ENCODE measurements at regions not wholly inside any gene's neighbourhood (a gene's known extent, or its start where the extent isn't known, plus 50 kb on each side); places are given as distances from the start of the nearest gene placed in this dataset.

- DNase-seq (ENCODE audit: extremely low read depth in 1 of 2, low read depth in 1 of 2), result no peak
Observed at GRCh38 chr13:85316506-85317025, 482.7 kb downstream of the SLITRK6 start.

- DNase-seq (ENCODE audit: extremely low read depth in 1 of 2, low read depth in 1 of 2), result no peak
Observed at GRCh38 chr13:85314686-85315085, 484.5 kb downstream of the SLITRK6 start.

GRCh38 chr13:85313761-85314503, 485.3 kb downstream of the SLITRK6 start:
- no peak for DNase-seq (ENCODE audit: extremely low read depth in 1 of 2, low read depth in 1 of 2)

- DNase-seq (ENCODE audit: extremely low read depth in 1 of 2, low read depth in 1 of 2), result no peak
Observed at GRCh38 chr13:85312071-85312470, 487.1 kb downstream of the SLITRK6 start.

GRCh38 chr13:85303630-85304029, 495.6 kb downstream of the SLITRK6 start:
- no peak for DNase-seq (ENCODE audit: extremely low read depth in 1 of 2, low read depth in 1 of 2)

- no peak for DNase-seq (ENCODE audit: extremely low read depth in 1 of 2, low read depth in 1 of 2)
Observed at GRCh38 chr13:85298387-85298924, 500.8 kb downstream of the SLITRK6 start.

GRCh38 chr13:85288698-85289097, 510.5 kb downstream of the SLITRK6 start:
- no peak for DNase-seq (ENCODE audit: extremely low read depth in 1 of 2, low read depth in 1 of 2)

- no peak for DNase-seq (ENCODE audit: extremely low read depth in 1 of 2, low read depth in 1 of 2)
Observed at GRCh38 chr13:85287528-85287927, 511.7 kb downstream of the SLITRK6 start.

GRCh38 chr13:85286081-85286480, 513.1 kb downstream of the SLITRK6 start:
- DNase-seq (ENCODE audit: extremely low read depth in 1 of 2, low read depth in 1 of 2), result no peak

- no peak for DNase-seq (ENCODE audit: extremely low read depth in 1 of 2, low read depth in 1 of 2)
Observed at GRCh38 chr13:85284349-85284748, 514.9 kb downstream of the SLITRK6 start.

- no peak for DNase-seq (ENCODE audit: extremely low read depth in 1 of 2, low read depth in 1 of 2)
Observed at GRCh38 chr13:85283408-85283807, 515.8 kb downstream of the SLITRK6 start.

- no peak for DNase-seq (ENCODE audit: extremely low read depth in 1 of 2, low read depth in 1 of 2)
Observed at GRCh38 chr13:85282876-85283275, 516.3 kb downstream of the SLITRK6 start.

- DNase-seq (ENCODE audit: extremely low read depth in 1 of 2, low read depth in 1 of 2), result no peak
Observed at GRCh38 chr13:85278851-85279250, 520.4 kb downstream of the SLITRK6 start.

GRCh38 chr13:85277748-85278147, 521.5 kb downstream of the SLITRK6 start:
- no peak for DNase-seq (ENCODE audit: extremely low read depth in 1 of 2, low read depth in 1 of 2)

- DNase-seq (ENCODE audit: extremely low read depth in 1 of 2, low read depth in 1 of 2), result no peak
Observed at GRCh38 chr13:85266771-85267170, 532.4 kb downstream of the SLITRK6 start.

GRCh38 chr13:85266331-85266730, 532.9 kb downstream of the SLITRK6 start:
- no peak for DNase-seq (ENCODE audit: extremely low read depth in 1 of 2, low read depth in 1 of 2)

GRCh38 chr13:85265296-85265695, 533.9 kb downstream of the SLITRK6 start:
- DNase-seq (ENCODE audit: extremely low read depth in 1 of 2, low read depth in 1 of 2), result no peak

GRCh38 chr13:85262499-85262898, 536.7 kb downstream of the SLITRK6 start:
- no peak for DNase-seq (ENCODE audit: extremely low read depth in 1 of 2, low read depth in 1 of 2)

- DNase-seq (ENCODE audit: extremely low read depth in 1 of 2, low read depth in 1 of 2), result no peak
Observed at GRCh38 chr13:85261757-85262346, 537.4 kb downstream of the SLITRK6 start.

- no peak for DNase-seq (ENCODE audit: extremely low read depth in 1 of 2, low read depth in 1 of 2)
Observed at GRCh38 chr13:85260896-85261295, 538.3 kb downstream of the SLITRK6 start.

- no peak for DNase-seq (ENCODE audit: extremely low read depth in 1 of 2, low read depth in 1 of 2)
Observed at GRCh38 chr13:85255978-85256377, 543.2 kb downstream of the SLITRK6 start.

GRCh38 chr13:85254641-85255040, 544.6 kb downstream of the SLITRK6 start:
- DNase-seq (ENCODE audit: extremely low read depth in 1 of 2, low read depth in 1 of 2), result no peak

All from activated CD8-positive, alpha-beta memory T cell treated with anti-CD3 and anti-CD28 coated beads for 1 hour (primary cell).